DMS 273 (cell line): ENCODE measurements at regions not wholly inside any gene's neighbourhood (a gene's known extent, or its start where the extent isn't known, plus 50 kb on each side); places are given as distances from the start of the nearest gene placed in this dataset.
A peak's percentile ranks its signal among the peaks of the same experiment; 100 is the strongest.

Source experiments
- DNase-seq: peaks from one replicate; lab custom pipeline; 2025; ENCODE audit not compliant: unreplicated experiment; lab: John Stamatoyannopoulos, UW

- DNase-seq = no peak
Observed at GRCh38 chr7:16975712-16976111, 93.9 kb upstream of the AGR3 start.

GRCh38 chr7:16978358-16979244 lies 96.8 kb upstream of the AGR3 start:
- no peak for DNase-seq

GRCh38 chr7:16980539-16980938 lies 98.8 kb upstream of the AGR3 start:
- no peak for DNase-seq

GRCh38 chr7:16982640-16983350 lies 101.0 kb upstream of the AGR3 start:
- DNase-seq = peak; percentile 64

GRCh38 chr7:16984375-16984774 lies 102.6 kb upstream of the AGR3 start:
- DNase-seq = no peak

GRCh38 chr7:16985621-16986020 lies 103.8 kb upstream of the AGR3 start:
- DNase-seq = no peak

- DNase-seq = no peak
Observed at GRCh38 chr7:16986755-16987154, 105.0 kb upstream of the AGR3 start.

DNA sequence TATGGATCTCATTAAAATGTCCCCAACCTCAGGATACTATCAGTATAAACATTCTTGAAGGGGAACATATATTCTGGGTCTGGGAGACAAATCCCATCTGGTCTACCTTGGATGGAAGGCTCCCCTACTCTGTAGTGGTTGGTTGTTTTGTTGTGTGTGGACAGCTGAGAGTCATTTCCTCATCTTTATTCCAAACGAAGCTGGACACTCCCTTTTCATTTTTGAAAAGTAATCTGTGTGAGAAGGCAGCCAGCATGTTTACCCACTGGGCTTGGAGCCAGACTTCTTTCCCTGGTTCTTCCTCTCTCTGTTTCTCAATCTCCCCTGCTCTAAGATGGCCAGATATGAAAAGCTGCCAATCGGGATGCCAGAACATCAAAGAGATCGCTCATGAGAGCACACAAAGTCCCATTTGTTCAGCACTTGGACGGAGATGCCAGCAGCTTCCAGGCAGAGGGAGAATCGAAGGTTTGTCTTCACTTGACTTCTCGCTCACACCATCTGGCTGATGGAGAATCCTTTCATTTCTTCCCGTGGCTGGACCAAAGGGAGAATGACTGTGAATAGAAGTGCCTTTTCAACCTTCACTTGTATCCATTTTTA lies 108.1 kb upstream of the AGR3 start:
- DNase-seq = peak; percentile 49

DNA sequence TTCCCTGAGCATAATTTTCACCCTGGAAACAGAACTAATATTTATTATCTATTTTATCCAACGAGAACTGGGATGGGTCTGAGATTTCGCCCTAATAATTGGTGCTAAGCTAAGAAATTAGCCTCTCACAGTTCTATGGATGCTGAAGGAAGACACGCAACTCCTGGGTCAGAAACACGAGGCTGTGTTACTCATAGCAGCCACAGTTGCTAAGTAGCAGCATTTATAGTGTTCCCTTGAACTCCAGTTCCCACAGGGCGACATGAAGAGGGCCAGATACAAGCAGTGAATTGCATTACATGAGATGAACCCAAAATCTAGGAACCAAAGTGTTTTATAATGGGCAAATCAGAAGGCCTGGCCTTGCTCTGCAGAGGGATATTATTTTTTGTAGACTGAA lies 109.8 kb upstream of the AGR3 start:
- DNase-seq = no peak

DNA sequence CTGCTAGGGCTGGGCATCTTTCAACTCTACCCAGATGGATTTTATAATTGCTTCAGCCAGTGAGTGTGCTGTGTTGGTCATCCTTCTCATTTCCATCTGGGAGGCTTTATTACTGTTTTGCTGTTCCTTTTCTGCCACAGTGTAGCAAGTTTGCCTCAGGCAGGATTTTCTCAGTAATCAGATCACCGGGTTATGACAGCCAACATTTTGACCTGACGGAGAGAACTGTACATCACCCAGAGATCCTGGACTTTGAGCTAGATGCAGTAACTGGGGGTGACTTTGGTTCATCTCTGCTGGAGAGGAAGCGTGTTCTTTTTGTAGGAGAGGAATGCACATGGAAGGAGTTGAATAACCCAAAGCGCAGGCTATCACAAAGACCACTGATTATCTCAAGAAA lies 111.8 kb upstream of the AGR3 start:
- DNase-seq = no peak

DNA sequence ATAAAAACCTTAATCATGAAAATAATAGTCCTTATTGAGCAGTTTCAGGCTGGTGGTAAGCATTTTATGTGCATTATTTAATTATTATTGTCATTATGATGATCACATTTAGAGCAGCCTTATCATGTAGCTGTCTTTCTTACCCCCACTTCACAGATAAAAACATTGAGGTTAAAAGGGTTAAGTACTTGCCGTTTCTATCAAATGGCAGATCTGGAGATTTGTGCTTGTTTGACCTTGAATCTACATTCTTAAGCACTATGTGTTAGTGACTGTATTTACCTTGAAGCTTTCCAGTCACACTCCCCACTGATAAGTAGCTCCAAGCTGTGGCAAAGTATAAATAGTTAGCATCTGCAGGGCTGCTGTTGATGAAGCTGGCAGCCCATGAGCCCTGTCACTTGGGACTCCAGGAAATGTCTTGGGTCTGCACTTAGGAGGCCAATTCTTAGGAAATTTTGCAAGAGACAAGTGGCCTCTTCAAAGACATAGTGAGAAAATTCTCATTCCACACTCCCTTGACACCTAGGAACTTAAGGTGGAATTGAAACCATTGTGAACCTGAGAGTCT lies 116.8 kb upstream of the AGR3 start:
- no peak for DNase-seq

- DNase-seq = no peak
Observed at GRCh38 chr7:16999541-17000267, 117.9 kb upstream of the AGR3 start.

DNA sequence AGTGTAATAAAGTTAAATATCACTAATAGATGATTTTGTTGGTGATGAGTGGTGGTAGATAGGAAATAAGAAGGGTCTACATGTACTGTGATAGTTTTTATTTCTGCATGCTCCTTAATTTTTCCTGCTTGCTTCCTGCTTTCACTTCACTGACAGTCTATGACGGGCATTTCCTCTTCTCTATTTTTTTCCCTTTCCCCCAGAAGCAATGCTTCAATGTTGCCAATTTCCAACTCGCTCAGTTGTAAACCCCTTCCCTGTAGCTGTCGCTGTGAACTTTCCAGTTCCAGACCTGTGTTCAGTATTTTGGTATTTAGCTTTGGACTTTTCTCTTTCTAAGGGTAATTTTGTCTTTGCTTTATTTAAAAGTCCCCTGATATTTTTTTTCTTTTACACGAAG lies 123.5 kb upstream of the AGR3 start:
- no peak for DNase-seq

DNA sequence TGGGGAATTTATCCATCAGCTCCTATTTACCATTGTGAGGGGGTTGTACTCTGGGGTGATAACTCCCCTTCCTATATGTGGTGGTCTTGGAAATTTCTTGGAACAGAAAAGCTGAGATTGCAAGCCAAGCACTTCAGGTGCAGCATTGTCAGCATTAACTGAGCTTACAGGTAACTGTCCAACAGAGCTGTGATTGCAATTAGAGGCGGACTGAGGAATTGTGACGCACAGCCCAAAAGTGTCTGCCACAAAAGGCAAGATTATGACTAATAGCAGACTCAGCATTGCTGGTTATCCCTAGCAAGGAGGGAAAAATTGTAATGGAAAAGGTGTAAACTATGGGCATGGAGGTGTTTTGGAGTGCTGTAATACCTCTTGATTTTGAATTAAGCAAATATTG lies 126.1 kb upstream of the AGR3 start:
- DNase-seq = no peak

DNA sequence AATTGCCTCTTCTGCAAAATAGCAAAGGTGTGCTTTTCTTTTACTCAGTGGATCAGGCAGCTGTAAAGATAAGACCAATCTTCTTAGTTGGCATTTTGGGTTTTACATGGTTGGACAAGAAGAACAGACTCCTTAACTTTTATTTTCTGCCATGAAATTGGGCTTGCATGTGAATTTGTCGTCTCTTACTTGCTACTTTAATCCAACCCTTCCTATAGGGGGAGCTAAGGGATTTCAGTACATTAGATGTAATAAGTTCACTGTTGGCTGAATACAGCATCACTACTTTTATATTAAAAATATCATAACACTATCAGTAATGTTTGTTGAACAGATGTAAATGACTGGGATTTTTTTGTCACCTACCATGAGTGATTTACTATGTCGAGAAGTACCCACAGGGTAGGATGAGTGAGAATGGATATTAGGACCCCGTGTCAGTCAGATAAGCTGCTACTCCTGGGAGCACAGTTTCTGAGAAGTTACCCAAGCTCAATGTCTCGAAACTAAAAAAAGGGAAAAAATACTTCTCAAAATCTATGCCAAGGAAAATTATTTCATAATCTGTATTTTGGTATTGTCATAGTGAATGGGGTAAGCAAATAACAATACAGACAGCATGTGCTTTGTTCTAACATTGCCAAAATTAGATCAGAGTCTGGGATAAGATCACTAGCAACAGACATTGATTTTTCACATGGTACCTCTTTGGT lies 127.4 kb upstream of the AGR3 start:
- DNase-seq = peak; percentile 26

DNA sequence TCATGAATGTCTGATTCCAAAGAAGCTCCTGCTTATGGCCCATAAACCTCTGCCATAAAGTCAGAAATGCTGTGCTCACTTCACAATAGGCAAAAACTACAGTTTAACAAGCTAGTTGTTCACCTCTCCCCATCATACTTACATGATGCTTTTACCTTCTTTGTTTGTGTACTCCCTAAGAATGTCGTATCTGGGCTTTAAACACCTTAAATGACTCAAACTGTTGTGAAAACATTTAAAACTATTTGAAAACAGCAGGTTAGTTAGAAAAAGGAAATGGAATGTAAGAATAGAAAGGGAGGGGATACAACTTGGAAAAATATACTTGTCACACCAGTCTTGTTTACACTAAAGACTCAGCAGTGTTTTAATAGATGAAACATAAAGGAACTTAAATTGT lies 128.2 kb upstream of the AGR3 start:
- DNase-seq = no peak

DNA sequence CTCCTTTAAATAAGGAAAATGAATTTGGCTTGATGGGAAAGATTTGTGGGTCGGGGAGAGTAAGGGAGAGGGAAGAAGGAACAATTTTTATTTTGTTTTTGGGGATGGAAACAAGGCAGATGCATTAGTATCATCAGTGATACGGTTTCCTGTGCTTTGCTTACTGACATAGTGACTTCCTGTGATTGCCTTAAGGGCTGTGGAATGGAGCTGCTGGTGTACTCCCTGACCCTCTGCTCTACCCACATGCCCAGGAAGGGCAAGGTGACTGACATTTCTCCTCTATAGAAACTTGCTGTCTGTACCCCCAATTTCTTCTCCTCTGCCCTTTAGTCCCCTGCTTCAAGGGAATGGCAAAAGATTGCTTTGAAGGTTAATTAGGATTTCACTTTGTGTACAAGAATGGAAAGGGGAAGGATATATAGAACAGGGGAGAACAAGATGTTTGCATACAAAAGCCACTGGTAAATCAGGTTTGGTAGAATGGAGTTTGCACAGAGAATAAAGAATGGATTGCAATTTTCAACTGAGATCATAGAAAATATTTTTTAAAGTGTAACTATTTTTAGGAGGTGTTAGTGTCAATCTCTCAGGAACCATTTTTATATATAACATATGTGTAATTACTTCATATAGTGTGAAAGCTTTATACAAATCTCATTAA lies 129.0 kb upstream of the AGR3 start:
- no peak for DNase-seq

DNA sequence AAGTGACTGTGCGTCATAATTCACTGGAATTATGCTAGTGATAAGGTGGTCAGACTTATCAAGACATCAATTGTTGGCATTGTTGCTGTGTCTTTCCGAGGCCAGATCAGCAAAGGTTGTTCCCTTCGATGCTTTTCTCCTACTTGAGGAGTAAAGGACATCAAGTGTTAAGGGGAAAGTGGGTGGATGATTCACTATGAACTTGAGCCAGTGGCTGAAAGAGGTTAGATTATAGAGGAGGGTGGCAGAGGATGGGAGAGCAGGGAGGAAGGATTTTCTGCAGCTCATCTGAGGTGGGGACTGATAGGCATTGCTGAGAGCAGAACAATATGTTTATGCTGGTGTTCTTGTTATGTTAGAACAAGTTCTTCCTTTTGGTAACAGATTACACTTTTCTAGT lies 131.4 kb upstream of the AGR3 start:
- DNase-seq = no peak

GRCh38 chr7:17014686-17015085 lies 132.9 kb upstream of the AGR3 start:
- no peak for DNase-seq

- DNase-seq = no peak
Observed at GRCh38 chr7:17015598-17016031, 133.8 kb upstream of the AGR3 start.
